ENCODE measurements at regions not wholly inside any gene's neighbourhood (a gene's known extent, or its start where the extent isn't known, plus 50 kb on each side); places are given as distances from the start of the nearest gene placed in this dataset.

DNA sequence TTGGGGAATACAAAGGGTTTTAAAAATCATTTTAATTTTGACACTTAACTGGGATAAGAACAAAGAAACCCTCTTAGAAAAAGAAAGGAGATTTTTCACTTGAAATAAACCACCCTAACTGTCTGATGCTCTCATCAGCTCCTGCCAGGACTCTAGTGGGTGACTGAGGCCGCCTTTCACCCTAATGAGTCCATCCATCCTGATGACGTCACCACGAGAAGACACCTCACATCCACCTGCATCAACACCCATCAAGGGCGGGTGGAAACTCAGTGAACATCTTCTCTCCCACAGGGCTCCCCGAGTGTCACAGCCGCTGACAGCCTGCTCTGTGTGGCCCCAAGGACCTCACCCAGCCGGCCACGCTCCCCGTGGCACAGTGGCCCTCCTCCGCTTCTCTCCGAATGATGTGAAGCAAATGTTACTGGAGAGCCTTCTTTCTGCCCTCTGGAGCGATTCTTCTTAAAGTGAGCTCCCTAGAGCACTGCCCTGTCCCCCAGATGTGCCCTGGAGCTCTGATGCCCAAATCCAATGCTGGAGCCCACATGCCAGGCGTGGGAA is 584.3 kb upstream of the ADAMTS16 start:
- ATAC-seq (no peak), DNase-seq (ENCODE audit: low read depth in 1 of 2, low spot score in 1 of 2) (no peak), FAIRE-seq (no peak)
- Histone ChIP-seq H3K27ac (no peak overlapping the region), H3K4me2 (no peak overlapping the region), H3K4me3 (no peak overlapping the region), H3K9me3 (no peaks in the 10 kb centered on the region), H3K4me1 (no peaks in the 10 kb centered on the region)
- WGBS (ENCODE audit: missing lambda C conversion rate): 0% methylated on average over 5 of the region's 13 CpGs
- TF ChIP-seq JUN (IDR thresholded peaks at IDR 0.05): no peak
- TF ChIP-seq FOSB (CRISPR knock-in tag; IDR thresholded peaks at IDR 0.05): no peak
- no peak for TF ChIP-seq EP300 (IDR thresholded peaks at IDR 0.05)
- TF ChIP-seq NFE2L2 (conservative IDR thresholded peaks at IDR 0.05; ENCODE audit: low read length): no peak
- TF ChIP-seq CHD2 (IDR thresholded peaks at IDR 0.05; ENCODE audit: low read length, partially characterized antibody): no peak
- no peak for TF ChIP-seq ZC3H11A (IDR thresholded peaks at IDR 0.05)
- no peak for TF ChIP-seq FOSL2 (IDR thresholded peaks at IDR 0.05)
- no peak for TF ChIP-seq FOSL2 (CRISPR knock-in tag; IDR thresholded peaks at IDR 0.05)
- TF ChIP-seq, protein P1, sequence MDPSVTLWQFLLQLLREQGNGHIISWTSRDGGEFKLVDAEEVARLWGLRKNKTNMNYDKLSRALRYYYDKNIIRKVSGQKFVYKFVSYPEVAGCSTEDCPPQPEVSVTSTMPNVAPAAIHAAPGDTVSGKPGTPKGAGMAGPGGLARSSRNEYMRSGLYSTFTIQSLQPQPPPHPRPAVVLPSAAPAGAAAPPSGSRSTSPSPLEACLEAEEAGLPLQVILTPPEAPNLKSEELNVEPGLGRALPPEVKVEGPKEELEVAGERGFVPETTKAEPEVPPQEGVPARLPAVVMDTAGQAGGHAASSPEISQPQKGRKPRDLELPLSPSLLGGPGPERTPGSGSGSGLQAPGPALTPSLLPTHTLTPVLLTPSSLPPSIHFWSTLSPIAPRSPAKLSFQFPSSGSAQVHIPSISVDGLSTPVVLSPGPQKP (IDR thresholded peaks at IDR 0.05; ENCODE audit: low read depth, low read length): no peak
- TF ChIP-seq SREBF2 (IDR thresholded peaks at IDR 0.05): no peak
- TF ChIP-seq, protein P2, sequence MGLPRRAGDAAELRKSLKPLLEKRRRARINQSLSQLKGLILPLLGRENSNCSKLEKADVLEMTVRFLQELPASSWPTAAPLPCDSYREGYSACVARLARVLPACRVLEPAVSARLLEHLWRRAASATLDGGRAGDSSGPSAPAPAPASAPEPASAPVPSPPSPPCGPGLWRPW (IDR thresholded peaks at IDR 0.05): no peak
- TF ChIP-seq ZFP36 (IDR thresholded peaks at IDR 0.05; ENCODE audit: borderline replicate concordance, partially characterized antibody): no peak
- TF ChIP-seq, protein P3, sequence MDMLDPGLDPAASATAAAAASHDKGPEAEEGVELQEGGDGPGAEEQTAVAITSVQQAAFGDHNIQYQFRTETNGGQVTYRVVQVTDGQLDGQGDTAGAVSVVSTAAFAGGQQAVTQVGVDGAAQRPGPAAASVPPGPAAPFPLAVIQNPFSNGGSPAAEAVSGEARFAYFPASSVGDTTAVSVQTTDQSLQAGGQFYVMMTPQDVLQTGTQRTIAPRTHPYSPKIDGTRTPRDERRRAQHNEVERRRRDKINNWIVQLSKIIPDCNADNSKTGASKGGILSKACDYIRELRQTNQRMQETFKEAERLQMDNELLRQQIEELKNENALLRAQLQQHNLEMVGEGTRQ (IDR thresholded peaks at IDR 0.05): no peak
- no peak for TF ChIP-seq CBX2 (IDR thresholded peaks at IDR 0.05; ENCODE audit: borderline replicate concordance, low read depth)
- POLR2A ChIA-PET: no interaction called here
- CTCF ChIA-PET: no interaction called here

DNA sequence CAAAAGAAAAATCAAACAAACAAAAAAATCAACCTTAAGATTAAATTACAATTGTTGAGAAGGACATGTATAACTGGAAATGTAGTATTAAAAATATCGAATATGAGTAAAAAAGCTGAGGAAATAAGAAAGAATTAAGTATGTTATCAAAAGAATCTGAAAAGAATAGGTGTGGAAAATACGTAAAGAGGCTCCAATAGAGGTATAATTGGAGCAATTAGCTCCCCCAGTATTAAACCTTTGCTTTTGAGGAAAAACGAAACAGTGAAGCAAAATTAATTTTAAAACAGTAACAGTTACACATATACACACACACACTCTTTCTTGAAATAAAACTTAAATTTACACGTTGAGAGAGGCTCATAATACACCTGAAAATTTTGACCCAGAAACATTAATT is 578.7 kb upstream of the ADAMTS16 start:
- ChIA-PET CTCF (interaction anchor here (0.6 to 1.4 kb wide), 2 partner anchors 9 to 193 kb away, joined by 3 to 6 read pairs; no protein-coding TSS in a partner anchor), POLR2A (no interaction called here)
- Histone ChIP-seq H3K4me3 (no peak overlapping the region), H3K4me1 (no peaks in the 10 kb centered on the region), H3K4me2 (no peak overlapping the region), H3K27ac (no peak overlapping the region), H3K9me3 (no peaks in the 10 kb centered on the region; the same call in 2 of the 3 replicates)
- DNase-seq (ENCODE audit: low read depth in 1 of 2, low spot score in 1 of 2) (no peak), ATAC-seq (no peak), FAIRE-seq (no peak)
- TF ChIP-seq, protein P4, sequence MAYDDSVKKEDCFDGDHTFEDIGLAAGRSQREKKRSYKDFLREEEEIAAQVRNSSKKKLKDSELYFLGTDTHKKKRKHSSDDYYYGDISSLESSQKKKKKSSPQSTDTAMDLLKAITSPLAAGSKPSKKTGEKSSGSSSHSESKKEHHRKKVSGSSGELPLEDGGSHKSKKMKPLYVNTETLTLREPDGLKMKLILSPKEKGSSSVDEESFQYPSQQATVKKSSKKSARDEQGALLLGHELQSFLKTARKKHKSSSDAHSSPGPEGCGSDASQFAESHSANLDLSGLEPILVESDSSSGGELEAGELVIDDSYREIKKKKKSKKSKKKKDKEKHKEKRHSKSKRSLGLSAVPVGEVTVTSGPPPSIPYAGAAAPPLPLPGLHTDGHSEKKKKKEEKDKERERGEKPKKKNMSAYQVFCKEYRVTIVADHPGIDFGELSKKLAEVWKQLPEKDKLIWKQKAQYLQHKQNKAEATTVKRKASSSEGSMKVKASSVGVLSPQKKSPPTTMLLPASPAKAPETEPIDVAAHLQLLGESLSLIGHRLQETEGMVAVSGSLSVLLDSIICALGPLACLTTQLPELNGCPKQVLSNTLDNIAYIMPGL (CRISPR knock-in tag; IDR thresholded peaks at IDR 0.05; ENCODE audit: borderline replicate concordance): no peak
- TF ChIP-seq KDM1A (IDR thresholded peaks at IDR 0.05; ENCODE audit: low read depth): no peak
- TF ChIP-seq FOSB (CRISPR knock-in tag; IDR thresholded peaks at IDR 0.05): no peak
- no peak for TF ChIP-seq CBX8 (IDR thresholded peaks at IDR 0.05)
- no peak for TF ChIP-seq TP53 (CRISPR knock-in tag; IDR thresholded peaks at IDR 0.05)
- no peak for TF ChIP-seq SREBF2 (IDR thresholded peaks at IDR 0.05)
- no peak for TF ChIP-seq SMC3 (IDR thresholded peaks at IDR 0.05)
- TF ChIP-seq, protein P5, sequence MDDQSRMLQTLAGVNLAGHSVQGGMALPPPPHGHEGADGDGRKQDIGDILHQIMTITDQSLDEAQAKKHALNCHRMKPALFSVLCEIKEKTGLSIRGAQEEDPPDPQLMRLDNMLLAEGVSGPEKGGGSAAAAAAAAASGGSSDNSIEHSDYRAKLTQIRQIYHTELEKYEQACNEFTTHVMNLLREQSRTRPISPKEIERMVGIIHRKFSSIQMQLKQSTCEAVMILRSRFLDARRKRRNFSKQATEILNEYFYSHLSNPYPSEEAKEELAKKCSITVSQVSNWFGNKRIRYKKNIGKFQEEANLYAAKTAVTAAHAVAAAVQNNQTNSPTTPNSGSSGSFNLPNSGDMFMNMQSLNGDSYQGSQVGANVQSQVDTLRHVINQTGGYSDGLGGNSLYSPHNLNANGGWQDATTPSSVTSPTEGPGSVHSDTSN (IDR thresholded peaks at IDR 0.05): no peak
- TF ChIP-seq, protein P6, sequence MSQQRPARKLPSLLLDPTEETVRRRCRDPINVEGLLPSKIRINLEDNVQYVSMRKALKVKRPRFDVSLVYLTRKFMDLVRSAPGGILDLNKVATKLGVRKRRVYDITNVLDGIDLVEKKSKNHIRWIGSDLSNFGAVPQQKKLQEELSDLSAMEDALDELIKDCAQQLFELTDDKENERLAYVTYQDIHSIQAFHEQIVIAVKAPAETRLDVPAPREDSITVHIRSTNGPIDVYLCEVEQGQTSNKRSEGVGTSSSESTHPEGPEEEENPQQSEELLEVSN (IDR thresholded peaks at IDR 0.05; ENCODE audit: borderline replicate concordance, low read depth): no peak
- TF ChIP-seq, protein P7, sequence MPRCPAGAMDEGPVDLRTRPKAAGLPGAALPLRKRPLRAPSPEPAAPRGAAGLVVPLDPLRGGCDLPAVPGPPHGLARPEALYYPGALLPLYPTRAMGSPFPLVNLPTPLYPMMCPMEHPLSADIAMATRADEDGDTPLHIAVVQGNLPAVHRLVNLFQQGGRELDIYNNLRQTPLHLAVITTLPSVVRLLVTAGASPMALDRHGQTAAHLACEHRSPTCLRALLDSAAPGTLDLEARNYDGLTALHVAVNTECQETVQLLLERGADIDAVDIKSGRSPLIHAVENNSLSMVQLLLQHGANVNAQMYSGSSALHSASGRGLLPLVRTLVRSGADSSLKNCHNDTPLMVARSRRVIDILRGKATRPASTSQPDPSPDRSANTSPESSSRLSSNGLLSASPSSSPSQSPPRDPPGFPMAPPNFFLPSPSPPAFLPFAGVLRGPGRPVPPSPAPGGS (IDR thresholded peaks at IDR 0.05): no peak
- TF ChIP-seq POLR2A (IDR thresholded peaks at IDR 0.05; ENCODE audit: low read length): no peak
- no peak for TF ChIP-seq ZNF302 (CRISPR knock-in tag; IDR thresholded peaks at IDR 0.05)
- TF ChIP-seq, protein P3 (IDR thresholded peaks at IDR 0.05): no peak
- TF ChIP-seq, protein P8, sequence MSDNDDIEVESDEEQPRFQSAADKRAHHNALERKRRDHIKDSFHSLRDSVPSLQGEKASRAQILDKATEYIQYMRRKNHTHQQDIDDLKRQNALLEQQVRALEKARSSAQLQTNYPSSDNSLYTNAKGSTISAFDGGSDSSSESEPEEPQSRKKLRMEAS (IDR thresholded peaks at IDR 0.05): no peak
- no peak for TF ChIP-seq HDAC2 (IDR thresholded peaks at IDR 0.05)
- no peak for TF ChIP-seq EHMT2 (IDR thresholded peaks at IDR 0.05; ENCODE audit: low read depth)
- TF ChIP-seq BHLHE40 (IDR thresholded peaks at IDR 0.05; ENCODE audit: low read depth, low read length): no peak
- TF ChIP-seq, protein P1 (IDR thresholded peaks at IDR 0.05; ENCODE audit: low read depth, low read length): no peak
- 0% methylated on average over 4 of the region's 4 CpGs for WGBS (ENCODE audit: missing lambda C conversion rate)
